PFSK-1 (cell line): ENCODE measurements at regions not wholly inside any gene's neighbourhood (a gene's known extent, or its start where the extent isn't known, plus 50 kb on each side); places are given as distances from the start of the nearest gene placed in this dataset.

Experiments
- FOXP2 ChIP-seq: optimal IDR thresholded peaks from 2 replicates; pipeline ENCODE3; 2011; ENCODE audit warnings: borderline replicate concordance, control low read depth, inconsistent platforms; ENCODE audit not compliant: insufficient read depth; ENCODE audit errors: extremely low read length, extremely low read depth
- POLR2AphosphoS5 ChIP-seq: IDR thresholded peaks from 2 replicates; pipeline ENCODE4 v1.6.1; 2012; ENCODE audit warnings: low read depth, mild to moderate bottlenecking, control low read depth, low read length, moderate library complexity
- SIN3A ChIP-seq: IDR thresholded peaks from 2 replicates; pipeline ENCODE4 v1.6.1; 2012; ENCODE audit warnings: mild to moderate bottlenecking, low read length, moderate library complexity, borderline replicate concordance; ENCODE audit not compliant: insufficient read depth
- TAF1 ChIP-seq: IDR thresholded peaks from 2 replicates; pipeline ENCODE4 v1.6.1; 2012; ENCODE audit warnings: low read length, control low read depth, borderline replicate concordance; ENCODE audit not compliant: insufficient read depth
- TF ChIP-seq, protein P1 (sequence below), 2 experiments: IDR thresholded peaks; 2 replicates each; pipeline versions ENCODE4 v1.6.1 to v1.8.0; 2011 to 2012; ENCODE audit warnings: low read depth in 2 of 2, low read length in 2 of 2, control low read depth in 1 of 2, inconsistent platforms in 1 of 2, mild to moderate bottlenecking in 1 of 2, moderate library complexity in 1 of 2; ENCODE audit not compliant: insufficient read depth in 1 of 2

DNA sequence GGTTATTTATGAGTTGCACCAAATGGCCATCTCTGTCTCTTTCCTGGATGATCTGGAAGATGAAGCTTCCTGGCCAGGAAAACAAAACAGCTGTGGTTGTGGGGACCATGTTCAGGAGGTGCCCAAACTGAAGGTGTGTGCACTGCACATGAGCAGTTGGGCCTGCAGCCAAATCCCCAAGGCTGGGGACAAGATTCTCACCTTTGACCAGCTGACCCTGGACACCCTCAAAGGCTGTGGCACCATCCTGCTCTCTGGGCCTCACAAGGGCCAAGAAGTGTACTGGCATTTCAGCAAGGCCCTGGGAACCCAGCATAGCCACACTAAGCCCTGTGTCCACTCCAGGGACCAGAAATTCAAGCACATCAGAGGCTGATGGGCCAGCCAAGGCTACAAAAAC is 84.2 kb downstream of the KCNRG start:
- TF ChIP-seq, protein P1, sequence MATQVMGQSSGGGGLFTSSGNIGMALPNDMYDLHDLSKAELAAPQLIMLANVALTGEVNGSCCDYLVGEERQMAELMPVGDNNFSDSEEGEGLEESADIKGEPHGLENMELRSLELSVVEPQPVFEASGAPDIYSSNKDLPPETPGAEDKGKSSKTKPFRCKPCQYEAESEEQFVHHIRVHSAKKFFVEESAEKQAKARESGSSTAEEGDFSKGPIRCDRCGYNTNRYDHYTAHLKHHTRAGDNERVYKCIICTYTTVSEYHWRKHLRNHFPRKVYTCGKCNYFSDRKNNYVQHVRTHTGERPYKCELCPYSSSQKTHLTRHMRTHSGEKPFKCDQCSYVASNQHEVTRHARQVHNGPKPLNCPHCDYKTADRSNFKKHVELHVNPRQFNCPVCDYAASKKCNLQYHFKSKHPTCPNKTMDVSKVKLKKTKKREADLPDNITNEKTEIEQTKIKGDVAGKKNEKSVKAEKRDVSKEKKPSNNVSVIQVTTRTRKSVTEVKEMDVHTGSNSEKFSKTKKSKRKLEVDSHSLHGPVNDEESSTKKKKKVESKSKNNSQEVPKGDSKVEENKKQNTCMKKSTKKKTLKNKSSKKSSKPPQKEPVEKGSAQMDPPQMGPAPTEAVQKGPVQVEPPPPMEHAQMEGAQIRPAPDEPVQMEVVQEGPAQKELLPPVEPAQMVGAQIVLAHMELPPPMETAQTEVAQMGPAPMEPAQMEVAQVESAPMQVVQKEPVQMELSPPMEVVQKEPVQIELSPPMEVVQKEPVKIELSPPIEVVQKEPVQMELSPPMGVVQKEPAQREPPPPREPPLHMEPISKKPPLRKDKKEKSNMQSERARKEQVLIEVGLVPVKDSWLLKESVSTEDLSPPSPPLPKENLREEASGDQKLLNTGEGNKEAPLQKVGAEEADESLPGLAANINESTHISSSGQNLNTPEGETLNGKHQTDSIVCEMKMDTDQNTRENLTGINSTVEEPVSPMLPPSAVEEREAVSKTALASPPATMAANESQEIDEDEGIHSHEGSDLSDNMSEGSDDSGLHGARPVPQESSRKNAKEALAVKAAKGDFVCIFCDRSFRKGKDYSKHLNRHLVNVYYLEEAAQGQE (IDR thresholded peaks at IDR 0.05; ENCODE audit: insufficient read depth in 1 of 2, low read depth in 2 of 2, low read length in 2 of 2) = no peak
- TF ChIP-seq FOXP2 (no peak), TAF1 (no peak), POLR2AphosphoS5 (no peak), SIN3A (no peak)

- TF ChIP-seq, protein P1 (IDR thresholded peaks at IDR 0.05; ENCODE audit: insufficient read depth in 1 of 2, low read depth in 2 of 2, low read length in 2 of 2) = no peak
- TF ChIP-seq TAF1 (no peak), POLR2AphosphoS5 (no peak), SIN3A (no peak), FOXP2 (no peak)
These were observed 86.3 kb downstream of the KCNRG start for GRCh38 chr13:50101590-50101989.

DNA sequence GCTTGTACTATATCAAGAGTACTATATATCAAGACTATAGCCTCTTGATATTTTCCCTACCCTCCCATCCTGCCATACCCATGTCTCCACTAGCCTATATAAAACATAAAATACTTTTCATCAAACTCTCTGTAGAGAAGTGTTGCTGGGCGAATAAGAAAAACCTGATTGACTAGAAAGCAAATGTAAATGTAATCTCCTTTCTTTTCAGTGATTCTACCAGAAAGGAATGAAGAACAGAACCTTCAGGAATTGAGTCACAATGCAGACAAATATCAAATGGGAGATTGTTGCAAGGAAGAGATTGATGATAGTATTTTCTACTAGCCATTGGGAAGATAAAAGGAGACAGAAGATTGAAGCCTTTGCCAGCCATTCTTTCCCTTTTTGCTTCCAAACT is 89.2 kb downstream of the KCNRG start:
- TF ChIP-seq SIN3A (no peak), FOXP2 (no peak), POLR2AphosphoS5 (no peak), TAF1 (no peak)
- TF ChIP-seq, protein P1 (IDR thresholded peaks at IDR 0.05; ENCODE audit: insufficient read depth in 1 of 2, low read depth in 2 of 2, low read length in 2 of 2) = no peak

GRCh38 chr13:50106559-50106958 is 91.3 kb downstream of the KCNRG start:
- TF ChIP-seq FOXP2 (no peak), POLR2AphosphoS5 (no peak), TAF1 (no peak), SIN3A (no peak)
- TF ChIP-seq, protein P1 (IDR thresholded peaks at IDR 0.05; ENCODE audit: insufficient read depth in 1 of 2, low read depth in 2 of 2, low read length in 2 of 2) = no peak

GRCh38 chr13:50107205-50107604 is 92.0 kb downstream of the KCNRG start:
- TF ChIP-seq POLR2AphosphoS5 (no peak), SIN3A (no peak), FOXP2 (no peak), TAF1 (no peak)
- TF ChIP-seq, protein P1 (IDR thresholded peaks at IDR 0.05; ENCODE audit: insufficient read depth in 1 of 2, low read depth in 2 of 2, low read length in 2 of 2) = no peak
